HG03175 (cell line): ENCODE measurements at regions not wholly inside any gene's neighbourhood (a gene's known extent, or its start where the extent isn't known, plus 50 kb on each side); places are given as distances from the start of the nearest gene placed in this dataset.
A peak's percentile ranks its signal among the peaks of the same experiment; 100 is the strongest.
"Not testable (repeated sequence)": the region's sequence is repeated elsewhere in the genome, so short reads cannot be mapped to it uniquely, and the experiment has no call there.

Experiments
- ATAC-seq: cut with Tn5 transposase; IDR thresholded peaks from one replicate; pipeline ENCODE4 v1.9.1; 2021; ENCODE audit warnings: mild to moderate bottlenecking, moderate library complexity; ENCODE audit not compliant: unreplicated experiment

GRCh38 chr4:134145369-134145768, 56.2 kb downstream of the PABPC4L start:
- ATAC-seq, result no peak

GRCh38 chr4:134144337-134144736, 57.3 kb downstream of the PABPC4L start:
- no peak for ATAC-seq

GRCh38 chr4:134141728-134142127, 59.9 kb downstream of the PABPC4L start:
- ATAC-seq, result no peak

GRCh38 chr4:134139188-134139587, 62.4 kb downstream of the PABPC4L start:
- no peak for ATAC-seq

- ATAC-seq, result no peak
Observed at GRCh38 chr4:134132086-134132783, 69.4 kb downstream of the PABPC4L start.

- no peak for ATAC-seq
Observed at GRCh38 chr4:134126955-134127354, 74.6 kb downstream of the PABPC4L start.

- no peak for ATAC-seq
Observed at GRCh38 chr4:134126000-134126560, 75.5 kb downstream of the PABPC4L start.

- no peak for ATAC-seq
Observed at GRCh38 chr4:134122903-134123302, 78.7 kb downstream of the PABPC4L start.

- ATAC-seq, result no peak
Observed at GRCh38 chr4:134117392-134118183, 84.0 kb downstream of the PABPC4L start.

GRCh38 chr4:134089885-134090284, 111.7 kb downstream of the PABPC4L start:
- ATAC-seq, result no peak

- ATAC-seq, result no peak
Observed at GRCh38 chr4:134085496-134085895, 116.1 kb downstream of the PABPC4L start.

- not testable (repeated sequence) for ATAC-seq
Observed at GRCh38 chr4:134079085-134079484, 122.5 kb downstream of the PABPC4L start.

- peak; percentile 65 for ATAC-seq
Observed at GRCh38 chr4:134078230-134078914, 123.2 kb downstream of the PABPC4L start.

GRCh38 chr4:134073711-134074110, 127.9 kb downstream of the PABPC4L start:
- no peak for ATAC-seq

GRCh38 chr4:134072137-134072536, 129.5 kb downstream of the PABPC4L start:
- ATAC-seq, result no peak

GRCh38 chr4:134070174-134070573, 131.4 kb downstream of the PABPC4L start:
- ATAC-seq, result no peak

- ATAC-seq, result no peak
Observed at GRCh38 chr4:134057356-134057755, 144.2 kb downstream of the PABPC4L start.

- ATAC-seq, result not testable (repeated sequence)
Observed at GRCh38 chr4:134046221-134046620, 155.4 kb downstream of the PABPC4L start.

- no peak for ATAC-seq
Observed at GRCh38 chr4:134045411-134045810, 156.2 kb downstream of the PABPC4L start.

- no peak for ATAC-seq
Observed at GRCh38 chr4:134043266-134043665, 158.3 kb downstream of the PABPC4L start.

GRCh38 chr4:134028421-134028820, 173.2 kb downstream of the PABPC4L start:
- no peak for ATAC-seq
